ENCODE measurements at regions not wholly inside any gene's neighbourhood (a gene's known extent, or its start where the extent isn't known, plus 50 kb on each side); places are given as distances from the start of the nearest gene placed in this dataset.

GRCh38 chr20:50408526-50409364 lies 101.4 kb upstream of the PTPN1 start:
- TF ChIP-seq CTCF (IDR thresholded peaks at IDR 0.05) (no peak), POLR2A (IDR thresholded peaks at IDR 0.05) (no peak)

Measured in right lobe of liver (tissue), 4 donors.